ENCODE measurements at regions not wholly inside any gene's neighbourhood (a gene's known extent, or its start where the extent isn't known, plus 50 kb on each side); places are given as distances from the start of the nearest gene placed in this dataset.

DNA sequence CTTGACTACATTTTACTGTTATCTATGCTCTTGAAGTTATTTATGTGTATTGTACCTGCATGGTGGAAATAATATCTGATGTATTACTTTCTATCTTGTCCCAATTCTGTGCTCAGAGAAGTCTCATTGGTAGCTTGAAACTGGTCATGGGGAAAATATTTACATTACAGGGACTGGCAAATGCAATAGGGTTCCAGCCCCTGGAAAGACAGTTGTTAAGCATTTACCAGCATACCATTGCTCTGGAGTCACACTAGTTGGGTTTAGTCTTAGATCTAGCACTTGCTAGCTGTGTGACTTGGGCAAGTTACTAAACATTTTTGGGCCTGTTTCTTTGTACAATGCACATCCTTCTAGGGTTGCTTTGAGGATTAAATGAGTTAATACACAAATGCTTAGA, 86.3 kb upstream of the NRXN3 start:
- TF ChIP-seq, protein P1, sequence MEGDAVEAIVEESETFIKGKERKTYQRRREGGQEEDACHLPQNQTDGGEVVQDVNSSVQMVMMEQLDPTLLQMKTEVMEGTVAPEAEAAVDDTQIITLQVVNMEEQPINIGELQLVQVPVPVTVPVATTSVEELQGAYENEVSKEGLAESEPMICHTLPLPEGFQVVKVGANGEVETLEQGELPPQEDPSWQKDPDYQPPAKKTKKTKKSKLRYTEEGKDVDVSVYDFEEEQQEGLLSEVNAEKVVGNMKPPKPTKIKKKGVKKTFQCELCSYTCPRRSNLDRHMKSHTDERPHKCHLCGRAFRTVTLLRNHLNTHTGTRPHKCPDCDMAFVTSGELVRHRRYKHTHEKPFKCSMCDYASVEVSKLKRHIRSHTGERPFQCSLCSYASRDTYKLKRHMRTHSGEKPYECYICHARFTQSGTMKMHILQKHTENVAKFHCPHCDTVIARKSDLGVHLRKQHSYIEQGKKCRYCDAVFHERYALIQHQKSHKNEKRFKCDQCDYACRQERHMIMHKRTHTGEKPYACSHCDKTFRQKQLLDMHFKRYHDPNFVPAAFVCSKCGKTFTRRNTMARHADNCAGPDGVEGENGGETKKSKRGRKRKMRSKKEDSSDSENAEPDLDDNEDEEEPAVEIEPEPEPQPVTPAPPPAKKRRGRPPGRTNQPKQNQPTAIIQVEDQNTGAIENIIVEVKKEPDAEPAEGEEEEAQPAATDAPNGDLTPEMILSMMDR (conservative IDR thresholded peaks at IDR 0.05): no peak
- no peak for DNase-seq (ENCODE audit: extremely low spot score, unreplicated experiment)
- no peak overlapping the region for H3K27ac Mint-ChIP-seq
- no peaks in the 10 kb centered on the region for H3K9me3 Mint-ChIP-seq
- H3K36me3 Mint-ChIP-seq: no peaks in the 10 kb centered on the region
- peaks cover 23% of the 10 kb centered on the region for H3K27me3 Mint-ChIP-seq
- no peaks in the 10 kb centered on the region for H3K4me1 Mint-ChIP-seq (ENCODE audit: unreplicated experiment)
- no peak overlapping the region for H3K4me3 Mint-ChIP-seq

DNA sequence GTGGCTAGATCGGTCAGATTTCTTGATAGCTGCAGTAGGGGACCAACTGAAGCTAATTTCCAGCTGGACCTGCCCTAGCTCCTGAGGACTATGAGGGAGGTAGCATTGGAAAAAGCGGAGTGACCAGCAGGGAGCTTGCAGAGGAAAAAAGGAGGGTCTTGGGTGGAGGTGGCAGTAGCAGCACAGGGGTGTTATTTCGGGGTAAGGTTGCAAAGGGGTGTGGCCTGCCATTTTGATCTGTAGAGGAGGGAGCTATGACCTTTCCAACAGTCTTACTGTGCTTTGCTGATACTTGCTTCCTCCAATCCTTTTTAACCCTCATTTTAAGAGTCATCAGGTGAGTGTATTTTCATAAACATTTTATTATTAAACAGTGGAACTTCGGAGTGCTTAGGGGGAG, 83.8 kb upstream of the NRXN3 start:
- Mint-ChIP-seq H3K36me3 (no peaks in the 10 kb centered on the region), H3K4me3 (no peak overlapping the region), H3K27me3 (peaks cover 25% of the 10 kb centered on the region), H3K4me1 (ENCODE audit: unreplicated experiment) (no peaks in the 10 kb centered on the region), H3K27ac (no peak overlapping the region), H3K9me3 (no peaks in the 10 kb centered on the region)
- DNase-seq (ENCODE audit: extremely low spot score, unreplicated experiment): no peak
- TF ChIP-seq, protein P1 (conservative IDR thresholded peaks at IDR 0.05): no peak

DNA sequence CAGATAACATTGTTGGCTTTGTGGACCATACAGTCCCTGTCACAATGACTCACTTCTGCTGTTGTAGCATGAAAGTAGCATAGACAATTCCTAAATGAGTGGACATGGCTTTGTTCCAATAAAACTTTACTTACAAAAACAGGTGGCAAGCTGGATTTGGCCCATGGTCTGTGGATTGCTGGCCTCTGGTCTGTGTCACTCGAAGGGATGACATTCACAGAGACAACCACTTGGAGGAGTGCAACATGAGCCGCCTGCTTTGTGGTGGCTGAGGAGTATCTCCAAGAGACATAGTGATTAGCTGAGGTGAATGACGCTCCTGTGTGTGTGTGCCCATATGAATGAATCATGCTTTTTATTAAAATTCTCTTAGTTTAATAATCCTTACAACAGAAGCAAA, 81.3 kb upstream of the NRXN3 start:
- H3K27me3 Mint-ChIP-seq: peaks cover 20% of the 10 kb centered on the region
- no peaks in the 10 kb centered on the region for H3K36me3 Mint-ChIP-seq
- DNase-seq (ENCODE audit: extremely low spot score, unreplicated experiment): no peak
- TF ChIP-seq, protein P1 (conservative IDR thresholded peaks at IDR 0.05): no peak
- no peak overlapping the region for H3K27ac Mint-ChIP-seq
- H3K4me3 Mint-ChIP-seq: no peak overlapping the region
- no peaks in the 10 kb centered on the region for H3K4me1 Mint-ChIP-seq (ENCODE audit: unreplicated experiment)
- H3K9me3 Mint-ChIP-seq: no peaks in the 10 kb centered on the region

DNA sequence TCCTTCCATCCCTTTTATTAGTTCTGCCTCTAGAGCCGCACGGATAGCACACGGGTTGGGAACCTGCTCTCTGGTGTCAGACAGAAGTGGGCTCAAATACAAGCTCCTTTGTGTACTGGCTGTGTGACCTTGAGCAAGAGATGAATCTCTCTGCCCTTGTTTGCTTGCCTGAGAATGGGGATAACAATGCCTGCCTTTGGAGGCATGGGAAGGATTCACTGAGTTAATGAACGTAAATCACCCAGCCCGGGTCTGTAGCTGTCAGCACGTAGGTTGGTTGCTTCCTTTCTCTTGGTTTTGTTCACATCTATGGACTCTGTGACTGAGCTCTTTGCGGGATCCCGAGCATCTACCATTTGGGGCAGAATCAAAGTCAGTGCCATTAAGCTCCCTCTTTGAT, 79.3 kb upstream of the NRXN3 start:
- H3K4me1 Mint-ChIP-seq (ENCODE audit: unreplicated experiment): no peaks in the 10 kb centered on the region
- TF ChIP-seq, protein P1 (conservative IDR thresholded peaks at IDR 0.05): no peak
- no peaks in the 10 kb centered on the region for H3K9me3 Mint-ChIP-seq
- peaks cover 20% of the 10 kb centered on the region for H3K27me3 Mint-ChIP-seq
- H3K36me3 Mint-ChIP-seq: no peaks in the 10 kb centered on the region
- DNase-seq (ENCODE audit: extremely low spot score, unreplicated experiment): no peak
- no peak overlapping the region for H3K4me3 Mint-ChIP-seq
- no peak overlapping the region for H3K27ac Mint-ChIP-seq

DNA sequence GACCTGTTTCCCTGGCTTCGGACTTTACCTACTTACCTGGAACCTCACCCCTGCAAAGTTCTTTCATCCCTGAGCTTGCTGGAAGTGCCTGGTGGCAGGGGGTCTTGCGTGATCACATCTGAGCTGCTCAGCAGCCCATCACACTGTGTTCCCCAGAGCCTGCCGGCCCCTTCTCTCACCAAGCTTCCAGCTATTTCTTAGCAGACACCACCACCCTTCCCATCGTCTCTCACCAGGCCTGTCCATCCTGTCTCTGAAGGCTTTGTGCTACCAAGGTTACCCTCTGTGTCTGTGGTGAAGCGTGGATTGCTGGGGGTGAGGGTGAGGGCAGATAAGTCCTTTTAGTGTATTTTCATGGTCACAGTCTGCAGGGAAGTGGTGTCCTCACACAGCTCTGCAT, 78.8 kb upstream of the NRXN3 start:
- Mint-ChIP-seq H3K27ac (no peak overlapping the region), H3K9me3 (no peaks in the 10 kb centered on the region), H3K4me1 (ENCODE audit: unreplicated experiment) (no peaks in the 10 kb centered on the region), H3K4me3 (no peak overlapping the region), H3K36me3 (no peaks in the 10 kb centered on the region), H3K27me3 (peaks cover 22% of the 10 kb centered on the region)
- TF ChIP-seq, protein P1 (conservative IDR thresholded peaks at IDR 0.05): no peak
- DNase-seq (ENCODE audit: extremely low spot score, unreplicated experiment): no peak

DNA sequence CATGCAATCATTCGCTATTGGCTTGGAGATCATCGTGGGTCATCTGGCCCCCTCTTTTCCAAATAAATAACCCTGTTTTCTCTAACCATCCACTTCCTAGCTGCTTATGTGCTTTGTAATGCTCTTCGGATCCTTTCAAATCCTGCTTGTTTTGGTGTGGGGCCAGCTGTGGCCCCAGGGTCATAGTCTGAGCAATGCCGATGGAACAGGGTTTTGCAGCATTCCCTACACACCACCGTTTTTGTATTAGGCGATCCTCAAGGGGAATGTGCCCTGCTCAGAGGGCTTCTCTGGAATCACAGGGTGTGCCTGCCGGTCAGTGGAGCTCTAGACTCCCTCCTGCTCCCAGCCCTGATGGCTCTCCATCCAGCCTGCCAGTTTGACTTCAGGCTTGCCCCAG, 78.1 kb upstream of the NRXN3 start:
- no peak overlapping the region for H3K27ac Mint-ChIP-seq
- TF ChIP-seq, protein P1 (conservative IDR thresholded peaks at IDR 0.05): no peak
- no peaks in the 10 kb centered on the region for H3K4me1 Mint-ChIP-seq (ENCODE audit: unreplicated experiment)
- no peaks in the 10 kb centered on the region for H3K9me3 Mint-ChIP-seq
- H3K4me3 Mint-ChIP-seq: no peak overlapping the region
- peaks cover 22% of the 10 kb centered on the region for H3K27me3 Mint-ChIP-seq
- DNase-seq (ENCODE audit: extremely low spot score, unreplicated experiment): no peak
- no peaks in the 10 kb centered on the region for H3K36me3 Mint-ChIP-seq
